BJ (cell line): ENCODE measurements at regions not wholly inside any gene's neighbourhood (a gene's known extent, or its start where the extent isn't known, plus 50 kb on each side); places are given as distances from the start of the nearest gene placed in this dataset.
A peak's percentile ranks its signal among the peaks of the same experiment; 100 is the strongest.

Source experiments
- CTCF ChIA-PET: fragments of 350-600 bp; formaldehyde crosslinking; extraction: SDS; loops from one replicate; lab custom pipeline; 2021; ENCODE audit warnings: antibody characterized with exemption, inconsistent platforms; lab: Yijun Ruan, JAX
- POLR2A ChIA-PET: fragments of 300-600 bp; sonication (Branson Sonifier 250); formaldehyde crosslinking; extraction: SDS; loops from one replicate; lab custom pipeline; 2021; ENCODE audit warnings: antibody characterized with exemption; lab: Charles Lee
- DNase-seq: peaks from one replicate; pipeline ENCODE4 v3.0.0-alpha.2; 2011; ENCODE audit warnings: low read depth
- H3K27me3 ChIP-seq: 2 replicates; pipeline ENCODE4 v1.6.0; 2011; ENCODE audit warnings: low read length; ENCODE audit not compliant: control insufficient read depth, insufficient read depth
- H3K36me3 ChIP-seq: 2 replicates; pipeline ENCODE4 v1.5.1; 2011; ENCODE audit warnings: low read length; ENCODE audit not compliant: control insufficient read depth, insufficient read depth
- H3K4me3 ChIP-seq: 2 replicates; pipeline ENCODE4 v1.5.1; 2011; ENCODE audit warnings: low read depth, mild to moderate bottlenecking, control low read depth, low read length
- TF ChIP-seq, protein P1 (sequence below): IDR thresholded peaks from 2 replicates; pipeline ENCODE4 v1.5.1; 2011; ENCODE audit warnings: low read depth, mild to moderate bottlenecking, control low read depth, inconsistent platforms, low read length, moderate library complexity; ENCODE audit not compliant: insufficient read depth

DNA sequence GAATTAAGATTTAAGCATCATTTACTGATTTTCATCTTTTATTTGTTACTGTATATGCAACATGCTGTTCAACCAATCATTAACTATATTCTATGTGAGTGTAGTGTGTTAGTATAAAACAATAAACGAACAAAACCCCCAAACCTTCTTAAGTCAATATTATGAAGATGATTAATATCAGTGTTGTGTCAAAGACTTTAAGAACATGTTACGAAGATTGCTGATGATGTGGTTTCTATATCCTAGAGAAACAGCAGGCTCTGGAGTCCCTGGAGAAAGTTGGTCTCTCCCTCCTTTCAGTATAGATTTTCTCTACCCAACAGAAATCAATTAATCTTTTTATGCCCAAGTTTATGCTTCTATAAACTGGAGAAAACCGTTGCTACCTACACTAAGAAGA lies 393.8 kb upstream of the HSF2 start:
- POLR2A ChIA-PET, result interaction anchor here (0.5 kb wide), 1 partner anchor 553 kb away, joined by 8 read pairs; no protein-coding TSS in a partner anchor
- CTCF ChIA-PET, result no interaction called here
- Histone ChIP-seq H3K27me3 (no peaks in the 10 kb centered on the region), H3K4me3 (no peak overlapping the region), H3K36me3 (no peaks in the 10 kb centered on the region)
- TF ChIP-seq, protein P1, sequence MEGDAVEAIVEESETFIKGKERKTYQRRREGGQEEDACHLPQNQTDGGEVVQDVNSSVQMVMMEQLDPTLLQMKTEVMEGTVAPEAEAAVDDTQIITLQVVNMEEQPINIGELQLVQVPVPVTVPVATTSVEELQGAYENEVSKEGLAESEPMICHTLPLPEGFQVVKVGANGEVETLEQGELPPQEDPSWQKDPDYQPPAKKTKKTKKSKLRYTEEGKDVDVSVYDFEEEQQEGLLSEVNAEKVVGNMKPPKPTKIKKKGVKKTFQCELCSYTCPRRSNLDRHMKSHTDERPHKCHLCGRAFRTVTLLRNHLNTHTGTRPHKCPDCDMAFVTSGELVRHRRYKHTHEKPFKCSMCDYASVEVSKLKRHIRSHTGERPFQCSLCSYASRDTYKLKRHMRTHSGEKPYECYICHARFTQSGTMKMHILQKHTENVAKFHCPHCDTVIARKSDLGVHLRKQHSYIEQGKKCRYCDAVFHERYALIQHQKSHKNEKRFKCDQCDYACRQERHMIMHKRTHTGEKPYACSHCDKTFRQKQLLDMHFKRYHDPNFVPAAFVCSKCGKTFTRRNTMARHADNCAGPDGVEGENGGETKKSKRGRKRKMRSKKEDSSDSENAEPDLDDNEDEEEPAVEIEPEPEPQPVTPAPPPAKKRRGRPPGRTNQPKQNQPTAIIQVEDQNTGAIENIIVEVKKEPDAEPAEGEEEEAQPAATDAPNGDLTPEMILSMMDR, result no peak
- no peak for DNase-seq

DNA sequence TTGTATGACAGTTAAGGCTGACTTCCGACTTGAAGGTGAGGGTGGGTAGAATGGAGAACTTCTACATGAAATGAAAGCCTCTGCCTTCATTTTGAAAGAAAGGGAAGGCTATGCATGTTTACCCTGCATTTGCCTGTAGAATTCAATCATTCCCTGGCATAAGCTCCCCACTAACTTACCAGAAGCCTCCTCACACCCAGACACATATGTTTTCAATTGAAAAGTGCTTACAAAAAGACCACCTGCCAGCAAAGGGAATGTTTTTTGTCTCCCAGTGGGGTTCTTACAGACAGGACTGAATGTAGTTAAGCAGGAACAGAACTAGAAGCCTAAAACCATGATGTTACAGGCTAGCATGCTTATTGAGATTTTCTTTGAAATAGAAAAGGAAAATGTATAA lies 392.1 kb upstream of the HSF2 start:
- ChIA-PET POLR2A (no interaction called here), CTCF (interaction anchor here (0.6 kb wide), 1 partner anchor 125 kb away, joined by 3 read pairs; no protein-coding TSS in a partner anchor)
- DNase-seq, result no peak
- no peaks in the 10 kb centered on the region for H3K36me3 ChIP-seq
- no peaks in the 10 kb centered on the region for H3K27me3 ChIP-seq
- H3K4me3 ChIP-seq, result no peak overlapping the region
- TF ChIP-seq, protein P1, result no peak

DNA sequence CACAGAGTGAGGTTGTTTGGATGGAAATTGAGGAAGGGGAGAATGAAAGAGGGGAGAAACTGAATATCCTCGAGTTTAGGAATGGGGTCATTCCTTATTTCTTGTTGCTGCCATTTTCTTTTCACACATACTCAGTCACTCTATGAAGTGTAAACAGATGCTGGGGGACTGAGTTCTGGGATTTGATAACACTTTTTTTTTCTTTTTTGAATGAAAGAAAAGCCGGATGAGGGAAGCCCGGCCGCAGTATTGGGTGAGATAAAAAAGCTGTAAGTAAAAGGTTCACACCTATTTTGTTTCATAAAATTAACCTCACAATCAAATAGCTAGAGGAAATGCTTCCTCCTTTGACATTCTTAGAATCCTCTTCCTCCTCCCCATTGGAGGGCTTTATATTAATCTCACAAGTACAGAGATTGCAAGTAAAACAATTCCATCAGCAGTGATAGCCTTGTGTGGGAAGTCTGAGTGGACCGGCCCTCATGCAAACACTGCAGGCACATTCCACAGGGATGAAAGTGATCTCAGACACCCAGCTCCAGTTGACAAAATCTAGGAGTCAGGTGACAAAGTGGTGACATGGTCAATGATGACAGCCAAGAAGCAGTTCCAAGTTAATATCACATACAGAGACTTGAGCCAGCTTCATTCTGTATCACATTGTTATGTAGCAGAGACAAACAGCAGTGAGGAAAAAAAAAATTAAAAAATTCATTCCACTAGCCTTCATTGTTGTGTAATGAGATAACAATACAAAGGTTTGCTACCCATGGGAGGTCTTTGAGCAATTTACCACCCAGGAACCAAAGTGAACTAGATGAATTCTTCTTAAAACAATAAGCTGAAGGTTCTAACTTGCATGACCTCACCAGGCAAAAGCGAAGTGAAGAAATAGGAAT lies 391.1 kb upstream of the HSF2 start:
- CTCF ChIA-PET, result interaction anchor here (1.5 kb wide), 1 partner anchor 577 kb away, joined by 4 read pairs; no protein-coding TSS in a partner anchor
- Histone ChIP-seq H3K4me3 (no peak overlapping the region), H3K27me3 (no peaks in the 10 kb centered on the region), H3K36me3 (no peaks in the 10 kb centered on the region)
- no peak for DNase-seq
- TF ChIP-seq, protein P1, result no peak
- POLR2A ChIA-PET, result interaction anchor here (0.5 kb wide), 1 partner anchor 14 kb away, joined by 3 read pairs; no protein-coding TSS in a partner anchor

DNA sequence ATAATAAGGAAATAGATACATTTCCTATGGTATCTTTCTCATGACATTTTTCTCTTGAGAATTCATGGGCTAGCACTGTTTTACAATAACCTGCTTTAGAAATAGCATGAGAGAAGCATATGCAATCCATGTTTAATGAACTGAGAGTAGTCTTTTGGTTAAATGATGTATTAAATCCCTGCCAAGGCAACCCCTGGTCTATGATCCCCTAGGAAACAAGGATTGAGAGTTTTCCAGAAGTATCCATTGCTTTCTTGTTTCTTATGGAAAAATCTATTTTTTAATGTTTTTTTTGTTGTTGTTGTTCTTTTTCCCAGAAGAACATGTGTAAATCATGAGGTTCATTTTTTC lies 390.5 kb upstream of the HSF2 start:
- Histone ChIP-seq H3K36me3 (no peaks in the 10 kb centered on the region), H3K27me3 (no peaks in the 10 kb centered on the region), H3K4me3 (no peak overlapping the region)
- ChIA-PET CTCF (interaction anchor here (1.5 kb wide), 1 partner anchor 578 kb away, joined by 4 read pairs; no protein-coding TSS in a partner anchor), POLR2A (no interaction called here)
- TF ChIP-seq, protein P1, result no peak
- DNase-seq, result no peak

DNA sequence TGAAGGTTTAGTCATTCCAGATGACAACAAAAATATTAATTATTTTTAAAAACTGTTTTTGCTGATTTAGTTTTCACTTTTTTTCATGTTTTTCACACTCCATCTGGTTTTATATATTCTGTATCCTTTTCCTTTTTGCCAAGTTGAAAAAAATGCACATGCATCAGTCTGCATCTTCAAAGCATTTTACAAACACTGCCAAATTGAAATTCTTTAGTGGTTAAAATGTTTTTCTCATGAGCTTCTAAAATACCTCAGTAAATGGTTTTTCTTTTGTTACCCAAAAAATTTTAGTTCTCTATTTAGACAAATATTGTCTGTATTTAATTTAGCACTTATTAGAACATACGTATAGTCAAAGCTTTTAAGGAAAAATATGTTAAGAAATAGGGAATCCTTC lies 386.9 kb upstream of the HSF2 start:
- Histone ChIP-seq H3K4me3 (no peak overlapping the region), H3K36me3 (no peaks in the 10 kb centered on the region), H3K27me3 (no peaks in the 10 kb centered on the region)
- peak; percentile 31 for DNase-seq
- ChIA-PET CTCF (interaction anchor here (0.6 to 1.5 kb wide), 3 partner anchors 10 to 582 kb away, joined by 4 read pairs; no protein-coding TSS in a partner anchor), POLR2A (no interaction called here)
- TF ChIP-seq, protein P1, result no peak
